Endothelial cell (in vitro differentiated cells): ENCODE measurements at regions not wholly inside any gene's neighbourhood (a gene's known extent, or its start where the extent isn't known, plus 50 kb on each side); places are given as distances from the start of the nearest gene placed in this dataset.

Experiments used
- DNase-seq: peaks from one replicate; pipeline ENCODE4 v3.0.0; 2021; ENCODE audit warnings: low spot score
- H3K27ac Mint-ChIP-seq: one replicate; pipeline ENCODE4 v1.8.0; 2021; ENCODE audit warnings: mixed read lengths, inconsistent platforms; ENCODE audit not compliant: unreplicated experiment
- H3K27me3 Mint-ChIP-seq: one replicate; pipeline ENCODE4 v1.8.0; 2021; ENCODE audit warnings: mild to moderate bottlenecking, moderate library complexity, mixed read lengths, inconsistent platforms; ENCODE audit not compliant: unreplicated experiment
- H3K36me3 Mint-ChIP-seq: one replicate; pipeline ENCODE4 v1.8.0; 2021; ENCODE audit warnings: mild to moderate bottlenecking, low read depth, mixed read lengths, inconsistent platforms; ENCODE audit not compliant: unreplicated experiment
- H3K4me1 Mint-ChIP-seq: one replicate; pipeline ENCODE4 v1.8.0; 2021; ENCODE audit warnings: mild to moderate bottlenecking, mixed read lengths, inconsistent platforms; ENCODE audit not compliant: unreplicated experiment
- H3K4me3 Mint-ChIP-seq: one replicate; pipeline ENCODE4 v1.8.0; 2021; ENCODE audit warnings: mild to moderate bottlenecking, mixed read lengths, inconsistent platforms; ENCODE audit not compliant: unreplicated experiment
- H3K9me3 Mint-ChIP-seq: one replicate; pipeline ENCODE4 v1.8.0; 2021; ENCODE audit warnings: mixed read lengths, inconsistent platforms; ENCODE audit not compliant: unreplicated experiment
- CTCF ChIP-seq: fragments of 200-600 bp; sonication (generic); IDR thresholded peaks from one replicate; pipeline ENCODE4 v1.5.0; 2021; ENCODE audit warnings: antibody characterized with exemption; ENCODE audit not compliant: unreplicated experiment

GRCh38 chr3:124126436-124127023 is 134.6 kb upstream of the ROPN1 start:
- no peak for DNase-seq
- Mint-ChIP-seq H3K36me3 (peaks cover 7% of the 10 kb centered on the region), H3K4me3 (no peak overlapping the region), H3K27ac (no peak overlapping the region), H3K9me3 (no peaks in the 10 kb centered on the region), H3K27me3 (peaks cover 8% of the 10 kb centered on the region), H3K4me1 (peaks cover 17% of the 10 kb centered on the region)
- TF ChIP-seq CTCF = no peak

- Mint-ChIP-seq H3K27me3 (no peaks in the 10 kb centered on the region), H3K4me3 (no peak overlapping the region), H3K4me1 (peaks cover 24% of the 10 kb centered on the region), H3K9me3 (no peaks in the 10 kb centered on the region), H3K36me3 (peaks cover 3% of the 10 kb centered on the region), H3K27ac (no peak overlapping the region)
- no peak for TF ChIP-seq CTCF
- DNase-seq = no peak
These were observed 139.2 kb upstream of the ROPN1 start for GRCh38 chr3:124131158-124131557.

- no peaks in the 10 kb centered on the region for H3K9me3 Mint-ChIP-seq
- DNase-seq = no peak
- no peak overlapping the region for H3K27ac Mint-ChIP-seq
- no peak for TF ChIP-seq CTCF
- peaks cover 25% of the 10 kb centered on the region for H3K4me1 Mint-ChIP-seq
- H3K36me3 Mint-ChIP-seq = peaks cover 4% of the 10 kb centered on the region
- H3K27me3 Mint-ChIP-seq = no peaks in the 10 kb centered on the region
- H3K4me3 Mint-ChIP-seq = no peak overlapping the region
These were observed 139.7 kb upstream of the ROPN1 start for GRCh38 chr3:124131580-124131979.

GRCh38 chr3:124132813-124133212 is 140.9 kb upstream of the ROPN1 start:
- peaks cover 2% of the 10 kb centered on the region for H3K27me3 Mint-ChIP-seq

More at GRCh38 chr3:124132813-124133212, 140.9 kb upstream of the ROPN1 start:
- DNase-seq = no peak
- Mint-ChIP-seq H3K27ac (no peak overlapping the region), H3K4me3 (no peak overlapping the region), H3K9me3 (no peaks in the 10 kb centered on the region), H3K36me3 (peaks cover 11% of the 10 kb centered on the region), H3K4me1 (peaks cover 37% of the 10 kb centered on the region)
- TF ChIP-seq CTCF = no peak
